ENCODE measurements at regions not wholly inside any gene's neighbourhood (a gene's known extent, or its start where the extent isn't known, plus 50 kb on each side); places are given as distances from the start of the nearest gene placed in this dataset.

GRCh38 chr2:83595926-83596325, 863.2 kb downstream of the SUCLG1 start:
- no peaks in the 10 kb centered on the region for H3K27me3 ChIP-seq (replicated peaks; ENCODE audit: control insufficient read depth, insufficient read depth, low read length)
- TF ChIP-seq CTCF (IDR thresholded peaks at IDR 0.05; ENCODE audit: insufficient read depth, low read length, poor library complexity, severe bottlenecking) = no peak
- H3K36me3 ChIP-seq (ENCODE audit: control insufficient read depth, insufficient read depth, low read length) = no peaks in the 10 kb centered on the region
- no peak overlapping the region for H3K4me3 ChIP-seq (replicated peaks; ENCODE audit: low read depth, low read length)
- no peak for DNase-seq (ENCODE audit: extremely low read depth, insufficient read length)

- Histone ChIP-seq H3K4me3 (replicated peaks; ENCODE audit: low read depth, low read length) (no peak overlapping the region), H3K27me3 (replicated peaks; ENCODE audit: control insufficient read depth, insufficient read depth, low read length) (no peaks in the 10 kb centered on the region), H3K36me3 (ENCODE audit: control insufficient read depth, insufficient read depth, low read length) (no peaks in the 10 kb centered on the region)
- TF ChIP-seq CTCF (IDR thresholded peaks at IDR 0.05; ENCODE audit: insufficient read depth, low read length, poor library complexity, severe bottlenecking) = no peak
- DNase-seq (ENCODE audit: extremely low read depth, insufficient read length) = no peak
Observed at GRCh38 chr2:83595121-83595690, 863.9 kb downstream of the SUCLG1 start.

GRCh38 chr2:83594241-83595120, 864.6 kb downstream of the SUCLG1 start:
- H3K27me3 ChIP-seq (replicated peaks; ENCODE audit: control insufficient read depth, insufficient read depth, low read length) = no peaks in the 10 kb centered on the region
- no peaks in the 10 kb centered on the region for H3K36me3 ChIP-seq (ENCODE audit: control insufficient read depth, insufficient read depth, low read length)
- no peak for DNase-seq (ENCODE audit: extremely low read depth, insufficient read length)
- no peak overlapping the region for H3K4me3 ChIP-seq (replicated peaks; ENCODE audit: low read depth, low read length)
- no peak for TF ChIP-seq CTCF (IDR thresholded peaks at IDR 0.05; ENCODE audit: insufficient read depth, low read length, poor library complexity, severe bottlenecking)

GRCh38 chr2:83587309-83587708, 871.8 kb downstream of the SUCLG1 start:
- Histone ChIP-seq H3K36me3 (ENCODE audit: control insufficient read depth, insufficient read depth, low read length) (no peaks in the 10 kb centered on the region), H3K4me3 (replicated peaks; ENCODE audit: low read depth, low read length) (no peak overlapping the region), H3K27me3 (replicated peaks; ENCODE audit: control insufficient read depth, insufficient read depth, low read length) (no peaks in the 10 kb centered on the region)
- TF ChIP-seq CTCF (IDR thresholded peaks at IDR 0.05; ENCODE audit: insufficient read depth, low read length, poor library complexity, severe bottlenecking) = no peak
- no peak for DNase-seq (ENCODE audit: extremely low read depth, insufficient read length)

- no peaks in the 10 kb centered on the region for H3K27me3 ChIP-seq (replicated peaks; ENCODE audit: control insufficient read depth, insufficient read depth, low read length)
- no peak for DNase-seq (ENCODE audit: extremely low read depth, insufficient read length)
- TF ChIP-seq CTCF (IDR thresholded peaks at IDR 0.05; ENCODE audit: insufficient read depth, low read length, poor library complexity, severe bottlenecking) = no peak
- H3K4me3 ChIP-seq (replicated peaks; ENCODE audit: low read depth, low read length) = no peak overlapping the region
- no peaks in the 10 kb centered on the region for H3K36me3 ChIP-seq (ENCODE audit: control insufficient read depth, insufficient read depth, low read length)
Observed at GRCh38 chr2:83585250-83585649, 873.8 kb downstream of the SUCLG1 start.
